PC-3 (cell line): ENCODE measurements at regions not wholly inside any gene's neighbourhood (a gene's known extent, or its start where the extent isn't known, plus 50 kb on each side); places are given as distances from the start of the nearest gene placed in this dataset.

Source experiments
- ATAC-seq: fragments of 200-7000 bp; cut with Tn5 transposase; 2 replicates; pipeline ENCODE4 v1.9.1; 2020; ENCODE audit warnings: mild to moderate bottlenecking, moderate library complexity
- BruUV-seq: library from RNA; stranded (reverse); fragments of 400-500 nt; replicated peaks from 2 replicates; lab custom pipeline; 2021; lab: Mats Ljungman, UMichigan
- CTCF ChIA-PET: fragments of 300-600 bp; sonication (Branson Sonifier 250); formaldehyde crosslinking; loops from one replicate; lab custom pipeline; 2022; ENCODE audit warnings: antibody characterized with exemption; lab: Charles Lee
- POLR2A ChIA-PET: fragments of 300-600 bp; sonication (Branson Sonifier 250); formaldehyde crosslinking; loops from one replicate; lab custom pipeline; 2022; ENCODE audit warnings: antibody characterized with exemption; ENCODE audit not compliant: unreplicated experiment; lab: Charles Lee
- DNase-seq: peaks from one replicate; pipeline ENCODE4 v3.0.0-alpha.2; 2015
- H2AFZ ChIP-seq: fragments of 300-600 bp; sonication (generic); 2 replicates; pipeline ENCODE4 v1.6.0; 2016; ENCODE audit warnings: antibody characterized with exemption, low read length
- H3F3A ChIP-seq: fragments of 300-600 bp; sonication (generic); one replicate; pipeline ENCODE4 v1.6.0; 2017; ENCODE audit warnings: antibody characterized with exemption, low read length, control low read depth, mild to moderate bottlenecking; ENCODE audit not compliant: unreplicated experiment
- H3K27ac ChIP-seq: fragments of 300-600 bp; sonication (generic); 2 replicates; pipeline ENCODE4 v1.5.1; 2016; ENCODE audit warnings: mild to moderate bottlenecking, low read length
- H3K27me3 ChIP-seq: fragments of 300-600 bp; sonication (generic); 2 replicates; pipeline ENCODE4 v1.6.1; 2016; ENCODE audit warnings: low read length, mixed read lengths
- H3K36me3 ChIP-seq: fragments of 300-600 bp; sonication (generic); 2 replicates; pipeline ENCODE4 v1.6.1; 2016; ENCODE audit warnings: low read depth, mixed run types, low read length, mixed read lengths
- H3K4me1 ChIP-seq: fragments of 300-600 bp; sonication (generic); 2 replicates; pipeline ENCODE4 v1.5.1; 2016; ENCODE audit warnings: low read length; ENCODE audit not compliant: insufficient read depth
- H3K4me2 ChIP-seq: fragments of 300-600 bp; sonication (generic); 2 replicates; pipeline ENCODE4 v1.6.0; 2016; ENCODE audit warnings: low read length
- H3K4me3 ChIP-seq: fragments of 300-600 bp; sonication (generic); 2 replicates; pipeline ENCODE4 v1.5.1; 2016; ENCODE audit warnings: mild to moderate bottlenecking, low read length, mixed read lengths
- H3K79me2 ChIP-seq: fragments of 300-600 bp; sonication (generic); 2 replicates; pipeline ENCODE4 v1.6.1; 2017; ENCODE audit warnings: low read length, mixed read lengths
- H3K9ac ChIP-seq: fragments of 300-600 bp; sonication (generic); 2 replicates; pipeline ENCODE4 v1.6.0; 2016; ENCODE audit warnings: mild to moderate bottlenecking, low read length
- H3K9me2 ChIP-seq: fragments of 300-600 bp; sonication (generic); replicated peaks from 2 replicates; pipeline ENCODE4 v1.6.1; 2016; ENCODE audit warnings: mixed run types, low read length, mixed read lengths
- H3K9me3 ChIP-seq: fragments of 300-600 bp; sonication (generic); 2 replicates; pipeline ENCODE4 v1.6.1; 2016; ENCODE audit warnings: low read length, mixed read lengths
- H4K20me1 ChIP-seq: fragments of 300-600 bp; sonication (generic); 2 replicates; pipeline ENCODE4 v1.6.1; 2016; ENCODE audit warnings: low read length, mixed read lengths
- CTCF ChIP-seq: fragments of 300-600 bp; sonication (generic); conservative IDR thresholded peaks from 2 replicates; pipeline ENCODE4 v1.5.1; 2017; ENCODE audit warnings: antibody characterized with exemption, low read depth, mild to moderate bottlenecking, low read length
- EZH2 ChIP-seq: fragments of 300-600 bp; sonication (generic); IDR thresholded peaks from one replicate; pipeline ENCODE4 v1.6.1; 2017; ENCODE audit warnings: antibody characterized with exemption, mild to moderate bottlenecking, low read length; ENCODE audit not compliant: unreplicated experiment
- EZH2phosphoT487 ChIP-seq: fragments of 300-600 bp; sonication (generic); IDR thresholded peaks from 2 replicates; pipeline ENCODE4 v1.6.1; 2018; ENCODE audit warnings: mild to moderate bottlenecking, antibody characterized with exemption, low read length, borderline replicate concordance
- intact Hi-C: fragments of 100-400 bp; cut with micrococcal nuclease; formaldehyde crosslinking; loops from 2 replicates; pipeline ENCODE4 v1.9.0; 2023

DNA sequence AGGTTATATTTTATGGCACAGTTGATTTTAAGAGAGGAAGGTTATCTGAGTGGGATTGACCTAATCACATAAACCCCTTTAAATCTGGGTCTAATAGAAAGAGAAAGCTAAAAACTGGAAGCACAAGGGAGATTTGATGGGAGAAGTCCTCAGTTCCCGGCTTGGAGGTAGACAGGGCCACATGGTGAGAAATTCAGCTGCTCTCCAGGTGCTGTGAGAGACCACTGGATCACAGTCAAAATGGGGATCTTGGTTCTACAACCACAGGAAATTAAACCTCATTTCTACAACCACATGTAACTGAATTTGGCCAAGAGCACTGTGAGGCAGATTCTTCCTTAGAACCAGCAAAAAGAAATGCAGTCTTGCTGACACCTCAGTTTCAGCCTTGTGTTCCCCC lies 2352.7 kb downstream of the MAT2B start:
- no peak overlapping the region for H3K9ac ChIP-seq
- H3K79me2 ChIP-seq, result no peaks in the 10 kb centered on the region
- H2AFZ ChIP-seq, result no peak overlapping the region
- H3F3A ChIP-seq, result no peaks in the 10 kb centered on the region
- no peaks in the 10 kb centered on the region for H3K4me1 ChIP-seq
- ATAC-seq (no peak), DNase-seq (no peak)
- H3K4me3 ChIP-seq, result no peak overlapping the region
- no peak overlapping the region for H3K4me2 ChIP-seq
- H3K9me3 ChIP-seq, result no peaks in the 10 kb centered on the region
- no peaks in the 10 kb centered on the region for H3K9me2 ChIP-seq
- TF ChIP-seq CTCF, result no peak
- no peak for TF ChIP-seq EZH2phosphoT487
- TF ChIP-seq EZH2, result no peak
- CTCF ChIA-PET, result no interaction called here
- POLR2A ChIA-PET, result no interaction called here
- no peak overlapping the region for H3K27ac ChIP-seq
- H4K20me1 ChIP-seq, result no peaks in the 10 kb centered on the region
- no TSS peak for BruUV-seq
- intact Hi-C loops, result no loop called here
- no peaks in the 10 kb centered on the region for H3K27me3 ChIP-seq
- no peaks in the 10 kb centered on the region for H3K36me3 ChIP-seq

DNA sequence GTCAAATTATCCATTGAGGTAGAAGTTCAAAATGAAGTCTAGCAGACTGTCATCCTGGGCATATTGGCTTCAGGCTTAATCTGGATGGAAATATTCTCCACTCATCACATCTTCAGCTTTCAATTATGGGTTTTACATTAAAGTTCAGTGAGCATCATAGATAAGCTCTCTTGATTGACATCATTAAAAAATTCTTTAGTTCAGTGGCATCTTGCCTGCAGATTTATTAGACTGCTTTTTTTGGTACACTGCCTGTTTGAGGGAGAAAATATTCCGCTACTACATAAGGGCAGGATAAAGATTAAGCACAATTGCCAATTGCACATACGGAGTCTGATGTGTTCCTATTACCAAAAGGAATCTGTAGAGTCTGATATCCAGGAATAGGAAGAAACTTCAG lies 2353.8 kb downstream of the MAT2B start:
- no peaks in the 10 kb centered on the region for H3K79me2 ChIP-seq
- no peak overlapping the region for H3K27ac ChIP-seq
- no peak overlapping the region for H3K4me2 ChIP-seq
- no peaks in the 10 kb centered on the region for H3K36me3 ChIP-seq
- H2AFZ ChIP-seq, result no peak overlapping the region
- CTCF ChIA-PET, result no interaction called here
- POLR2A ChIA-PET, result no interaction called here
- BruUV-seq, result no TSS peak
- no peak for ATAC-seq
- H3F3A ChIP-seq, result no peaks in the 10 kb centered on the region
- H3K4me1 ChIP-seq, result no peaks in the 10 kb centered on the region
- no peaks in the 10 kb centered on the region for H3K9me3 ChIP-seq
- TF ChIP-seq CTCF (no peak), EZH2phosphoT487 (no peak), EZH2 (no peak)
- intact Hi-C loops, result no loop called here
- H3K9me2 ChIP-seq, result no peaks in the 10 kb centered on the region
- H3K4me3 ChIP-seq, result no peak overlapping the region
- no peaks in the 10 kb centered on the region for H3K27me3 ChIP-seq
- no peaks in the 10 kb centered on the region for H4K20me1 ChIP-seq
- DNase-seq, result no peak
- H3K9ac ChIP-seq, result no peak overlapping the region

GRCh38 chr5:165863239-165863638 lies 2357.8 kb downstream of the MAT2B start:
- no peaks in the 10 kb centered on the region for H3K4me1 ChIP-seq
- no peaks in the 10 kb centered on the region for H3K79me2 ChIP-seq
- intact Hi-C loops, result no loop called here
- H3K4me2 ChIP-seq, result no peak overlapping the region
- H3F3A ChIP-seq, result no peaks in the 10 kb centered on the region
- H2AFZ ChIP-seq, result no peak overlapping the region
- no peaks in the 10 kb centered on the region for H3K27me3 ChIP-seq
- ChIA-PET CTCF (no interaction called here), POLR2A (no interaction called here)
- no peak overlapping the region for H3K4me3 ChIP-seq
- TF ChIP-seq EZH2phosphoT487, result no peak
- no peaks in the 10 kb centered on the region for H3K9me2 ChIP-seq
- no peaks in the 10 kb centered on the region for H3K9me3 ChIP-seq
- BruUV-seq, result no TSS peak
- H3K36me3 ChIP-seq, result no peaks in the 10 kb centered on the region
- H3K9ac ChIP-seq, result no peak overlapping the region
- no peak for ATAC-seq
- no peak overlapping the region for H3K27ac ChIP-seq
- no peak for DNase-seq
- no peaks in the 10 kb centered on the region for H4K20me1 ChIP-seq
